ENCODE measurements at regions not wholly inside any gene's neighbourhood (a gene's known extent, or its start where the extent isn't known, plus 50 kb on each side); places are given as distances from the start of the nearest gene placed in this dataset.

- no peaks in the 10 kb centered on the region for H3K79me2 ChIP-seq (replicated peaks; ENCODE audit: insufficient read depth, low read length)
- no peak overlapping the region for H3K27ac ChIP-seq (ENCODE audit: low read length)
- H3K4me2 ChIP-seq (ENCODE audit: low read length) = no peak overlapping the region
- H3K9me3 ChIP-seq (ENCODE audit: low read length) = no peaks in the 10 kb centered on the region
- H3F3A ChIP-seq (ENCODE audit: insufficient read depth, low read length, poor library complexity, severe bottlenecking) = no peaks in the 10 kb centered on the region
- H2AFZ ChIP-seq (ENCODE audit: low read depth, low read length) = no peak overlapping the region
- H3K9ac ChIP-seq (ENCODE audit: low read length) = no peak overlapping the region
- no peaks in the 10 kb centered on the region for H3K36me3 ChIP-seq (ENCODE audit: insufficient read depth, low read length)
- H3K9me2 ChIP-seq (ENCODE audit: insufficient read depth, low read length) = no peaks in the 10 kb centered on the region
- no peaks in the 10 kb centered on the region for H3K27me3 ChIP-seq (ENCODE audit: insufficient read depth, low read depth, low read length)
- H4K20me1 ChIP-seq (ENCODE audit: insufficient read depth) = no peaks in the 10 kb centered on the region
- no peak for TF ChIP-seq POLR2AphosphoS5 (IDR thresholded peaks at IDR 0.05)
- TF ChIP-seq RAD21 (conservative IDR thresholded peaks at IDR 0.05) = no peak
- TF ChIP-seq MXI1 (conservative IDR thresholded peaks at IDR 0.05; ENCODE audit: poor library complexity, severe bottlenecking) = no peak
- no peak for TF ChIP-seq EZH2 (IDR thresholded peaks at IDR 0.05; ENCODE audit: borderline replicate concordance, insufficient read depth, low read length, poor library complexity, severe bottlenecking)
- no peak for TF ChIP-seq REST (IDR thresholded peaks at IDR 0.05; ENCODE audit: borderline replicate concordance)
- TF ChIP-seq CTCF (IDR thresholded peaks at IDR 0.05; ENCODE audit: poor library complexity, severe bottlenecking) = no peak
- no peak for TF ChIP-seq EP300 (conservative IDR thresholded peaks at IDR 0.05; ENCODE audit: poor library complexity, severe bottlenecking)
- no peak overlapping the region for H3K4me3 ChIP-seq (ENCODE audit: low read length)
Observed at GRCh38 chr12:131372171-131372475, 338.8 kb upstream of the SFSWAP start.

GRCh38 chr12:131372706-131373195, 338.1 kb upstream of the SFSWAP start:
- no peak overlapping the region for H3K4me2 ChIP-seq (ENCODE audit: low read length)

More at GRCh38 chr12:131372706-131373195, 338.1 kb upstream of the SFSWAP start:
- H3K36me3 ChIP-seq (ENCODE audit: insufficient read depth, low read length) = no peaks in the 10 kb centered on the region
- H3K9me2 ChIP-seq (ENCODE audit: insufficient read depth, low read length) = no peaks in the 10 kb centered on the region
- no peak overlapping the region for H3K9ac ChIP-seq (ENCODE audit: low read length)
- no peak overlapping the region for H3K27ac ChIP-seq (ENCODE audit: low read length)
- no peaks in the 10 kb centered on the region for H3F3A ChIP-seq (ENCODE audit: insufficient read depth, low read length, poor library complexity, severe bottlenecking)
- no peaks in the 10 kb centered on the region for H3K9me3 ChIP-seq (ENCODE audit: low read length)
- no peaks in the 10 kb centered on the region for H3K27me3 ChIP-seq (ENCODE audit: insufficient read depth, low read depth, low read length)
- no peaks in the 10 kb centered on the region for H3K79me2 ChIP-seq (replicated peaks; ENCODE audit: insufficient read depth, low read length)
- H2AFZ ChIP-seq (ENCODE audit: low read depth, low read length) = no peak overlapping the region
- no peak for TF ChIP-seq REST (IDR thresholded peaks at IDR 0.05; ENCODE audit: borderline replicate concordance)
- no peak for TF ChIP-seq MXI1 (conservative IDR thresholded peaks at IDR 0.05; ENCODE audit: poor library complexity, severe bottlenecking)
- no peak for TF ChIP-seq EP300 (conservative IDR thresholded peaks at IDR 0.05; ENCODE audit: poor library complexity, severe bottlenecking)
- TF ChIP-seq SMC3 (conservative IDR thresholded peaks at IDR 0.05; ENCODE audit: poor library complexity) = no peak
- H3K4me3 ChIP-seq (ENCODE audit: low read length) = no peak overlapping the region
- no peaks in the 10 kb centered on the region for H4K20me1 ChIP-seq (ENCODE audit: insufficient read depth)

All from neural cell (in vitro differentiated cells).